Neuronal stem cell (in vitro differentiated cells): ENCODE measurements at regions not wholly inside any gene's neighbourhood (a gene's known extent, or its start where the extent isn't known, plus 50 kb on each side); places are given as distances from the start of the nearest gene placed in this dataset.

Experiments
- DNase-seq: peaks from one replicate; pipeline ENCODE4 v3.0.0-alpha.2; 2013; ENCODE audit warnings: low spot score
- H2AFZ ChIP-seq: one replicate; pipeline ENCODE4 v1.6.1; 2013; ENCODE audit warnings: mild to moderate bottlenecking, low read length, inconsistent platforms
- H2AK5ac ChIP-seq: 2 replicates; pipeline ENCODE4 v1.6.1; 2013; ENCODE audit warnings: low read depth, mild to moderate bottlenecking, inconsistent platforms, low read length, moderate library complexity, mixed read lengths
- H2BK120ac ChIP-seq: 2 replicates; pipeline ENCODE4 v1.6.1; 2013; ENCODE audit warnings: low read depth, mild to moderate bottlenecking, inconsistent platforms, low read length, moderate library complexity, mixed read lengths
- H2BK12ac ChIP-seq: one replicate; pipeline ENCODE4 v1.6.1; 2013; ENCODE audit warnings: low read length, inconsistent platforms
- H2BK15ac ChIP-seq: 2 replicates; pipeline ENCODE4 v1.6.1; 2013; ENCODE audit warnings: mild to moderate bottlenecking, low read length, inconsistent platforms, mixed read lengths
- H2BK5ac ChIP-seq: one replicate; pipeline ENCODE4 v1.6.1; 2013; ENCODE audit warnings: inconsistent platforms, mild to moderate bottlenecking, low read length, moderate library complexity
- H3K14ac ChIP-seq: one replicate; pipeline ENCODE4 v1.6.1; 2013; ENCODE audit warnings: low read length, inconsistent platforms
- H3K18ac ChIP-seq: 2 replicates; pipeline ENCODE4 v1.6.1; 2013; ENCODE audit warnings: low read length, inconsistent platforms
- H3K23ac ChIP-seq: 2 replicates; pipeline ENCODE4 v1.6.1; 2013; ENCODE audit warnings: low read depth, mild to moderate bottlenecking, mixed read lengths, low read length, inconsistent platforms; ENCODE audit not compliant: poor library complexity
- H3K27ac ChIP-seq: replicated peaks from 3 replicates; pipeline ENCODE4 v1.5.1; 2013; ENCODE audit warnings: low read length, inconsistent platforms
- H3K27me3 ChIP-seq, 3 experiments: 2 replicates each; pipeline ENCODE4 v1.6.1; 2013; ENCODE audit warnings: low read length in 3 of 3, mild to moderate bottlenecking in 2 of 3, inconsistent platforms in 1 of 3, low read depth in 1 of 3, mixed read lengths in 1 of 3, moderate library complexity in 1 of 3; ENCODE audit not compliant: control insufficient read depth in 3 of 3, insufficient read depth in 3 of 3
- H3K36me3 ChIP-seq, 2 donors: replicated peaks in 1 of 2; 2 replicates each; pipeline ENCODE4 v1.6.1; 2013; ENCODE audit warnings: low read length in 2 of 2; ENCODE audit not compliant: control insufficient read depth in 2 of 2, insufficient read depth in 2 of 2
- H3K4ac ChIP-seq: 2 replicates; pipeline ENCODE4 v1.6.1; 2013; ENCODE audit warnings: inconsistent platforms, mild to moderate bottlenecking, low read length, moderate library complexity
- H3K4me1 ChIP-seq, 2 donors: 1 replicate in 1 of 2; 2 replicates in 1 of 2; pipeline ENCODE4 v1.6.1; 2013; ENCODE audit warnings: low read length in 2 of 2, low read depth in 1 of 2; ENCODE audit not compliant: control insufficient read depth in 2 of 2, insufficient read depth in 1 of 2
- H3K4me2 ChIP-seq: one replicate; pipeline ENCODE4 v1.6.1; 2013; ENCODE audit warnings: mild to moderate bottlenecking, low read length, inconsistent platforms; ENCODE audit not compliant: insufficient read depth, poor library complexity, severe bottlenecking
- H3K4me3 ChIP-seq, 2 donors: 2 replicates each; pipeline ENCODE4 v1.5.1; 2013; ENCODE audit warnings: low read length in 2 of 2, mild to moderate bottlenecking in 2 of 2, inconsistent platforms in 1 of 2, moderate library complexity in 1 of 2
- H3K79me1 ChIP-seq: one replicate; pipeline ENCODE4 v1.6.1; 2013; ENCODE audit warnings: low read depth, mild to moderate bottlenecking, inconsistent platforms, low read length, moderate library complexity
- H3K9ac ChIP-seq: one replicate; pipeline ENCODE4 v1.6.1; 2013; ENCODE audit warnings: mild to moderate bottlenecking, low read depth, low read length, inconsistent platforms; ENCODE audit not compliant: poor library complexity
- H3K9me3 ChIP-seq, 2 donors: replicated peaks in 1 of 2; 2 replicates each; pipeline versions ENCODE3 to v1.6.1; 2013; ENCODE audit warnings: low read length in 2 of 2, mild to moderate bottlenecking in 2 of 2, inconsistent platforms in 1 of 2, low read depth in 1 of 2, mixed read lengths in 1 of 2, moderate library complexity in 1 of 2; ENCODE audit not compliant: control insufficient read depth in 2 of 2, insufficient read depth in 1 of 2
- H4K8ac ChIP-seq: one replicate; pipeline ENCODE4 v1.6.1; 2013; ENCODE audit warnings: low read depth, mild to moderate bottlenecking, inconsistent platforms, low read length, moderate library complexity
- H4K91ac ChIP-seq: one replicate; pipeline ENCODE4 v1.6.1; 2013; ENCODE audit warnings: low read length, low read depth, mild to moderate bottlenecking, inconsistent platforms; ENCODE audit not compliant: poor library complexity
- WGBS, 2 donors: extraction: QIAGEN DNeasy Blood & Tissue Kit; methylation state at CpG; one replicate each; pipeline ENCODE4 v1.1.7; 2013; ENCODE audit warnings: missing lambda C conversion rate in 2 of 2, mixed read lengths in 1 of 2; ENCODE audit not compliant: insufficient read length in 2 of 2, insufficient replicate concordance in 1 of 2; ENCODE audit errors: extremely low coverage in 2 of 2; 5-methylcytosine and 5-hydroxymethylcytosine counted together

DNA sequence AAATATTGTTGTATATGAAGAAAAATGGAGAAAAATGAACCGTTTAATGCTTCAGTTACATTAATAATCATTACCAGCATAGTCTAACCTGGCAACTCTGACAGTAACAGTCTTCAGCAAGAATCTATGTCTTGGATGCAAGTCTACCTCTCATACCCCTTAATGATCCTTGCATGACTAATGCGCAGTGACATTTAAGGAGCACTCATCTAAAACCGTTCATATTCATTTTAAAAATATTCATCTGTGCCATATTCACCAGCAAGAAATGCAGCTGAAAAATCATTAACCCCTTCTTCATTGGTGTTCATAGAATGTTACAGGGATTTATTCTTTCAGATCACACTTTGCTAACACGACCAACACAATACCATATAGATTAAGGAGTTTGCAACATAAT is 227.2 kb upstream of the ASCC3 start:
- no peak overlapping the region for H2BK5ac ChIP-seq

GRCh38 chr6:101110814-101111213 is 229.7 kb upstream of the ASCC3 start:
- H2AK5ac ChIP-seq = no peak overlapping the region
- no peak overlapping the region for H3K14ac ChIP-seq
- no peak overlapping the region for H3K27ac ChIP-seq
- no peak overlapping the region for H3K23ac ChIP-seq
- no peak overlapping the region for H2BK15ac ChIP-seq
- WGBS, 2 donors = no CpG with 5 or more reads among the region's 1 CpG
- H3K79me1 ChIP-seq = no peaks in the 10 kb centered on the region
- no peak overlapping the region for H4K8ac ChIP-seq
- H3K9ac ChIP-seq = no peak overlapping the region
- H2AFZ ChIP-seq = no peak overlapping the region
- no peak overlapping the region for H2BK120ac ChIP-seq
- no peak overlapping the region for H4K91ac ChIP-seq
- no peak overlapping the region for H2BK5ac ChIP-seq
- H3K36me3 ChIP-seq = no peaks in the 10 kb centered on the region
- no peaks in the 10 kb centered on the region for H3K27me3 ChIP-seq
- H3K4me1 ChIP-seq = no peaks in the 10 kb centered on the region
- H2BK12ac ChIP-seq = no peak overlapping the region
- H3K4me3 ChIP-seq = no peak overlapping the region
- no peak overlapping the region for H3K4ac ChIP-seq
- no peaks in the 10 kb centered on the region for H3K9me3 ChIP-seq
- DNase-seq = no peak
- H3K18ac ChIP-seq = no peak overlapping the region
- no peak overlapping the region for H3K4me2 ChIP-seq

More for the DNA sequence above, 227.2 kb upstream of the ASCC3 start:
- Histone ChIP-seq H3K18ac (no peak overlapping the region), H3K4me3 (no peak overlapping the region), H3K27ac (no peak overlapping the region), H3K14ac (no peak overlapping the region), H4K91ac (no peak overlapping the region), H3K79me1 (no peaks in the 10 kb centered on the region), H2BK15ac (no peak overlapping the region), H3K9ac (no peak overlapping the region), H3K27me3 (no peaks in the 10 kb centered on the region), H3K4ac (no peak overlapping the region), H3K23ac (no peak overlapping the region), H2BK12ac (no peak overlapping the region), H3K4me2 (no peak overlapping the region), H3K9me3 (no peaks in the 10 kb centered on the region), H3K36me3 (no peaks in the 10 kb centered on the region), H2BK120ac (no peak overlapping the region), H3K4me1 (no peaks in the 10 kb centered on the region), H4K8ac (no peak overlapping the region), H2AFZ (no peak overlapping the region), H2AK5ac (no peak overlapping the region)
- no peak for DNase-seq
- WGBS, 2 donors = 100% methylated on average over 1 of the region's 4 CpGs; no CpG with 5 or more reads in 1 of the 2 donors

DNA sequence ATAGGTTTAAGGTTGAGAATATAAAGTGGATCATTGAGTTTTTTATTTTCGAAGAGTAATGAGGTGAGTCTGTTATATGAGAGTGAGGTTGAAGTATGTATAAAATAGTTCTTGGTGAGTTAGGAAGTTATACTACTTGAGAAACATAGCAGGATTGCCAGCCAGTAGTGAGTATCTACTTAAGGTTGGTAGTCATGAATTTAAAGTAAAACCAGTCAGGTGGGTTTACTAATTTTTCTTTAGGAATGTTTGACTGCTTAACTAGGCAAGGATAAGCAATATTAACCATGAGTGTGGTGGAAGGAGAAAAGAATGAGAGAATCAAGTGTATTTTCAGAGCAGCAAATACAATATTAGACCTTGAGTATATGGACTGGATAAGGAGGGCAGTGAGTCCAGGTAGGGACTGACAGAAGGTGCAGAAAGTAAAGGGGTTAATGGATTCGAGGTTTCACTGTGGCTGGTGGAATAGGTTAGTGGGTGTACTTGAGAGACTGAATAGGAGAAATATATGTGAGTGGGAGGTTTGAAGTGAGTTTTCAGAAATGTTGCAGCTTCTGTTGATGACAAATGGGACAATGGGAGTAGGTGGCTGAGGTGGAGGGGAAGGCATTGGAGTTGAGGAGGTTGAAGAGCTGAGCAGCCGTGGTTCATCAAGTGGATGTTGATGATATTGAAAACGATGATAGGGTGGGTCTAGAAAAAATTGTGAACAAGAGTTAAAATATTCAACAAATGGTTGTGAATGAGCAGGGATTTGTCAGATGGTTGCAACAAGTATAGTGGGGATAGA is 232.5 kb upstream of the ASCC3 start:
- no peak overlapping the region for H3K4me2 ChIP-seq
- no peak overlapping the region for H3K18ac ChIP-seq
- no peak overlapping the region for H3K4me3 ChIP-seq
- H2BK12ac ChIP-seq = no peak overlapping the region
- no peaks in the 10 kb centered on the region for H3K79me1 ChIP-seq
- H3K23ac ChIP-seq = no peak overlapping the region
- H3K36me3 ChIP-seq = no peaks in the 10 kb centered on the region
- 100% methylated on average over 1 of the region's 4 CpGs for WGBS, 2 donors
- no peak overlapping the region for H2AK5ac ChIP-seq
- H2BK15ac ChIP-seq = no peak overlapping the region
- H3K9ac ChIP-seq = no peak overlapping the region
- H3K27me3 ChIP-seq = no peaks in the 10 kb centered on the region
- H4K8ac ChIP-seq = no peak overlapping the region
- H2BK5ac ChIP-seq = no peak overlapping the region
- no peak overlapping the region for H3K14ac ChIP-seq
- no peaks in the 10 kb centered on the region for H3K9me3 ChIP-seq
- no peak overlapping the region for H4K91ac ChIP-seq
- no peak overlapping the region for H3K4ac ChIP-seq
- H3K4me1 ChIP-seq = peaks cover 0 to 2% of the 10 kb centered on the region in 2 donors
- no peak overlapping the region for H2BK120ac ChIP-seq
- H2AFZ ChIP-seq = no peak overlapping the region
- DNase-seq = no peak
- no peak overlapping the region for H3K27ac ChIP-seq

GRCh38 chr6:101114703-101115102 is 233.6 kb upstream of the ASCC3 start:
- Histone ChIP-seq H2AK5ac (no peak overlapping the region), H3K4me1 (peaks cover 0 to 2% of the 10 kb centered on the region in 2 donors), H3K27me3 (no peaks in the 10 kb centered on the region), H3K4me2 (no peak overlapping the region), H3K14ac (no peak overlapping the region), H2AFZ (no peak overlapping the region), H2BK120ac (no peak overlapping the region), H2BK15ac (no peak overlapping the region), H3K36me3 (no peaks in the 10 kb centered on the region), H3K9ac (no peak overlapping the region), H3K27ac (no peak overlapping the region), H4K91ac (no peak overlapping the region), H3K79me1 (no peaks in the 10 kb centered on the region), H3K9me3 (no peaks in the 10 kb centered on the region), H3K4ac (no peak overlapping the region), H2BK5ac (no peak overlapping the region), H4K8ac (no peak overlapping the region), H3K4me3 (no peak overlapping the region), H3K18ac (no peak overlapping the region), H2BK12ac (no peak overlapping the region), H3K23ac (no peak overlapping the region)
- peak; percentile 31 for DNase-seq
- no CpG with 5 or more reads among the region's 1 CpG for WGBS, 2 donors
